Activated CD8-positive, alpha-beta memory T cell treated with anti-CD3 and anti-CD28 coated beads, Interleukin-2, amount 50 U/mL, for 1 hour (primary cell): ENCODE measurements at regions not wholly inside any gene's neighbourhood (a gene's known extent, or its start where the extent isn't known, plus 50 kb on each side); places are given as distances from the start of the nearest gene placed in this dataset.

Source experiments
- DNase-seq: peaks from one replicate; pipeline ENCODE4 v3.0.0-alpha.2; 2020; ENCODE audit errors: extremely low read depth

- no peak for DNase-seq
Observed at GRCh38 chr18:78901923-78902794, 77.5 kb upstream of the SALL3 start.

GRCh38 chr18:78902795-78903435 is 76.7 kb upstream of the SALL3 start:
- DNase-seq = no peak

GRCh38 chr18:78903436-78904178 is 76.0 kb upstream of the SALL3 start:
- no peak for DNase-seq

- DNase-seq = no peak
Observed at GRCh38 chr18:78904179-78904531, 75.5 kb upstream of the SALL3 start.

- DNase-seq = no peak
Observed at GRCh38 chr18:78905334-78905733, 74.3 kb upstream of the SALL3 start.

DNA sequence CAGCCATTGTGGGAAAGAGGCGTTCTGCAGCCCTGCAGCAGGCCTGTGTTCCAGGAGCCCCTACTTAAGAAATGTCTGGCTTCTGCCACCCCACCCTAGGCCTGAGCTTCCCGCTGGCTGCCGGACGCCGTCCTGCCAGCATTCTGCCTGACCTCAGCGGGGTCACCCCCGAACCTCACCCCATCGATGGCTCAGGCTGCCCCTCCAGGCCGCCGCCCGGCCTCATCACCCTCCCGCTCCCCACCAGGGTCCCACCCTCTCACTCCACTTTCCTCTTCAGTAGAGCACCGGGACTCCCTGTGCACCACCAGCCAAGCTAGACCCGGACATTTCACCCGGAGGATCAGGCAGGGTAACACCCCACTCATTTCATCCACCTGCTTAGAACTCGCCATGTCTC is 73.6 kb upstream of the SALL3 start:
- no peak for DNase-seq

GRCh38 chr18:78908462-78909260 is 71.0 kb upstream of the SALL3 start:
- DNase-seq = no peak

DNA sequence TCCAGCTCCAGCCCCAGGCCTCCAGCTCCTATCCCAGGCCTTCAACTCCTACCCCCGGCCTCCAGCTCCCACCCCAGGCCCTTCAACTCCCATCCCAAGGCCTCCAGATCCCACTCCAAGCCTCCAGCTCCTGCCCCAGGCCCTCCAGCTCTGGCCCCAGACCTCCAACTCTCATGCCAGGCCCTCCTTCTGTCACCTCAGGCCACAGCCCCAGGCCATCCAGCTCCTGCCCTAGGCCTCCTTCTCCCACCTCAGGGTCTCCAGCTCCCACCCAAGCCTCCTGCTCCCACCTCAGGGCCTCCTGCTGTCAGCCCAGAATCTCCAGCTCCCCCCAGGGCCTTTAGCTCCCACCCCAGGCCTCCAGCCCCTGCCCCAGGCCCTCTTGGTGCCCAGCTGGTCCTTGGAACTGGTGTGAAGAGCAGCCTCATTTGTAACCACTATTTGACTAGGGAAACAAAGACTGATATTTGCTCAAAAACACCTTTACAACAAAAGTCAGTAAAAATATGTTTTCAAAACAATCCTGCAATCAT is 67.8 kb upstream of the SALL3 start:
- DNase-seq = no peak

- DNase-seq = no peak
Observed at GRCh38 chr18:78912336-78912735, 67.3 kb upstream of the SALL3 start.

DNA sequence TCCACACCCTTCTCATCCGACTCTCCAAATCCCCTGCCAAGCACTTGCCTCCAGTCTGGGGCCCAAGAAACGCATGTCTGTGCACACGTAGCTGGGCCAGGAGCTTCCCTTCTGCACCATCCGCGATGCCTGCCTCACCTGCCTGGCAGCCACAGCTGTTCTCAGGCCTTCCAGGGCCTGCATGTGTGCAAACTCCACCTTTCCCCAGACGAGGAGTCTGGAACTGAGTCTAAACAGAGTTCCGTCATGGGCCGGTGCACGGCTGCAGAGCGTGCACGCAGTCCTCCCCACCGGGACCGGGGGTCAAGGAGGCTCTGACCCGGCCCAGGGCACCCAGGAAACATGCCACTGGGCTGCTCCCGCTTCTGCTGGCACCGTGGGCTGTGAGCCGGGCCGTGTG is 66.8 kb upstream of the SALL3 start:
- DNase-seq = no peak

- no peak for DNase-seq
Observed at GRCh38 chr18:78913395-78913794, 66.2 kb upstream of the SALL3 start.

GRCh38 chr18:78913830-78914231 is 65.8 kb upstream of the SALL3 start:
- DNase-seq = no peak

DNA sequence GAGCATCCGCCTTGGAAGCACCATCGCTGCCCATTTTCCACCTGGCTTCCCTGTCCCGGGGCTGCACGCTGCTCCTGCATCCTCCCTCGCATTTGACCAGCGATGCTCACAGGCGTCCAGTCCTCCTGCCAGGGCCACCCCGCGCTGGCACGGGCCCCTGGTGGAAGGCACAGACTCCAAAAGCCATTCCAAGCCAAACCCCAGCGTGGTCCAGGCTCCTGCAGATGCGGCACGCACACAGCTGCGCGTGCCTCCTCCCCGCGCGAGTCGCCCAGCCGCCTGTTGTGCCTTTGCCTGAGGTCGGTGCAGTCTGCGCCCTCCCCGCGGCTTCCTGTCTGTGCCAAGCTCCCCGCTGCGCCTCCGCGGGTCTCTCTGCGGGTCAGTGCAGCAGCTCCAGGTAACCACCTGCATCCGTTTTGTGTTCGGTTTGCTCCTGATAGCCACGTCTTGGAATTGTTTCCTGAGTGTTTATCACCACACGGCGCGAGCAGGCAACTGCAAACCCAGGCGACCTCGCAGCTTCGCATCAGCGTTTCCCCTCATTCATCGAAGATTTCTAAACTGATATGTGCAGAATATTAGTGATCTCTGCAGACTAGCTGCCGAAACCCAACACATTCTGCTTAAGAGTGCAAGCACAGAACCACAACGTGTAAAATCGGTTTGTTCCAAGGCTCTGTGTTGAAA is 65.2 kb upstream of the SALL3 start:
- no peak for DNase-seq

DNA sequence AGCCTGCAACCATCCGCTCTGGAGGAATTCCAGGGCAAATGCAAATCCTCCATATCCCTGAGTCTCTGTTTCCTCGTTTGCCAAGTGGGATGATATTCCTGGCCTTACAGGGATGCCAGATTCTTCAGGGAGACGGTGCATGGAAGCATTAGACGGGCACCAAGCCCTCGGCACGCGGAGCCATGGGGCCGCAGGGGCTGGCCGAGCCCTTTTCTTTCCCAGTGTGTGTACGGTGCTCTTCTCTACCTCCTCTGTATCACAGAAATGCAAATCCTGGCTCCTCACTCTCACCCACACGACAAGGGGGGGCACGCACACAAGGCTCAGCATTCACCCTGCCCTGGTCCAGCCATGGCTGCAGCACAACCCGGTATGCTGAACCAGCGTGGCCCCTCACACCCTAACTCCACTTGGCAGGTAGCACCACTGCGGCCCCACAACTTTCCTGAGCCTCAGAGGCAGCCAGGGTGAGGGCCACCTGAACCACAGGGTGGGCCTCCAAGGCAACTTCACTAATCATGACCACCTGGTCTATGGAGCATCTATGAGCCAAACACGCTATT is 64.1 kb upstream of the SALL3 start:
- DNase-seq = no peak

DNA sequence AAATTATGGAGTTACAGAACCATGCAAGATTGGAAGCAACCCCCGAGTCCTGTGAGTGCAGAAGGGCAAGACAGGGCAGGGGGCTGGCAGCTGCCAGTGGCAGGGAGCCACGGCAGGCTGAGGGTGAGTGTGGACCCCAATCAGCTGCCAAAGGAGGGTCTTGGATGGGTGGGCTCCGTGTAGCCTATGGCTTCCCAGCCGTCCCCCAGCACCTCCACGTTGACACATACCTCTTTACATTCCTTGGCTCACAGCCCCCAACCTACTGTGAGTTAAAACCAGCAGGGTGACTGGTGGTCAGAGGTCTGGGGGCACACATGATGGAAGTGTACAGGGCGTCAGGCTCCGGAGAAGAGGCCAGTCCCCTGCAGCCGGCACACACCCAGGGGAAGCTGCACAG is 60.9 kb upstream of the SALL3 start:
- DNase-seq = no peak

- no peak for DNase-seq
Observed at GRCh38 chr18:78919956-78920355, 59.7 kb upstream of the SALL3 start.

GRCh38 chr18:78920456-78921138 is 59.0 kb upstream of the SALL3 start:
- DNase-seq = no peak

GRCh38 chr18:78922856-78923255 is 56.8 kb upstream of the SALL3 start:
- no peak for DNase-seq

- no peak for DNase-seq
Observed at GRCh38 chr18:78924301-78924700, 55.3 kb upstream of the SALL3 start.
